ENCODE measurements at regions not wholly inside any gene's neighbourhood (a gene's known extent, or its start where the extent isn't known, plus 50 kb on each side); places are given as distances from the start of the nearest gene placed in this dataset.

DNA sequence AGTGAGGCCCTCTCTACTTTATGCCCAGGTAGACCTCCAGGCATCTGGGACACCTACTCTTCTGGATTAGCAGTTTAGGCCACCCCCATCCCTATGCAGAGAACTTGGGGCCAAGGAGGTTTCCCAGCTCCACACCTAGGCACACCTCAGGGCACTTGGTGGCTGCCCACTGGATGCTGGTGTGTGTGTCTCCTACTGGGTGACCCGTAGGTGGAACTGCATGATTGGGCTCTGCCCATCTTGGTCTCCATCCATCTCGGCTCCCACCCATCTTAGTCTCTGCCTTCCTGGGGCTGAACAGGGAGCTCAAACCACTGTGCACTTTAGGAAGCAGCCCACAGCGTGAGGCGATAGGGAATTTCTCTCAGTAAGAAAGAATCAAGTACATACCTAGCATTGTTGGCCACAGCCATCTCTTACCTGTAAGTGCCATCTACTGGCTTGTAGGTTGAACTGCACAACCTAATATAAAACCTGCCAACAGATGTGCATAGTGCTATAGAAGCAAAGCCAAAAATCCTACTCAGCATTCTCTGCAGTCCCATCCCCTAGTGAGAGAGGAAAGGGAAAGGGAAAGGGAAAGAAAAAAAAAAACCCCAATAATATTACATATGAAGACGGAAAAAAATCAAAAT lies 61.6 kb upstream of the PTPN5 start:
- no peak overlapping the region for H3K9ac ChIP-seq (ENCODE audit: extremely low read depth, insufficient read length, low read length)
- WGBS (ENCODE audit: extremely low coverage, insufficient read length, low lambda C conversion rate): no CpG with 5 or more reads among the region's 5 CpGs
- TF ChIP-seq, protein P1, sequence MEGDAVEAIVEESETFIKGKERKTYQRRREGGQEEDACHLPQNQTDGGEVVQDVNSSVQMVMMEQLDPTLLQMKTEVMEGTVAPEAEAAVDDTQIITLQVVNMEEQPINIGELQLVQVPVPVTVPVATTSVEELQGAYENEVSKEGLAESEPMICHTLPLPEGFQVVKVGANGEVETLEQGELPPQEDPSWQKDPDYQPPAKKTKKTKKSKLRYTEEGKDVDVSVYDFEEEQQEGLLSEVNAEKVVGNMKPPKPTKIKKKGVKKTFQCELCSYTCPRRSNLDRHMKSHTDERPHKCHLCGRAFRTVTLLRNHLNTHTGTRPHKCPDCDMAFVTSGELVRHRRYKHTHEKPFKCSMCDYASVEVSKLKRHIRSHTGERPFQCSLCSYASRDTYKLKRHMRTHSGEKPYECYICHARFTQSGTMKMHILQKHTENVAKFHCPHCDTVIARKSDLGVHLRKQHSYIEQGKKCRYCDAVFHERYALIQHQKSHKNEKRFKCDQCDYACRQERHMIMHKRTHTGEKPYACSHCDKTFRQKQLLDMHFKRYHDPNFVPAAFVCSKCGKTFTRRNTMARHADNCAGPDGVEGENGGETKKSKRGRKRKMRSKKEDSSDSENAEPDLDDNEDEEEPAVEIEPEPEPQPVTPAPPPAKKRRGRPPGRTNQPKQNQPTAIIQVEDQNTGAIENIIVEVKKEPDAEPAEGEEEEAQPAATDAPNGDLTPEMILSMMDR (conservative IDR thresholded peaks at IDR 0.05): peak; percentile 81

More for the DNA sequence above, 61.6 kb upstream of the PTPN5 start:
- DNase-seq: peak; percentile 57
- Histone ChIP-seq H3K23ac (ENCODE audit: insufficient read length, low read depth, low read length) (no peak overlapping the region), H3K4me1 (ENCODE audit: insufficient read depth, low read length) (no peaks in the 10 kb centered on the region), H2BK12ac (ENCODE audit: insufficient read length, low read depth, low read length) (no peak overlapping the region), H2BK5ac (ENCODE audit: insufficient read length, low read length) (no peak overlapping the region), H3K23me2 (ENCODE audit: insufficient read length, low read depth, low read length, poor library complexity, severe bottlenecking) (no peaks in the 10 kb centered on the region), H3K18ac (ENCODE audit: insufficient read length, low read depth, low read length) (no peak overlapping the region), H3K79me2 (ENCODE audit: insufficient read depth, low read length) (no peaks in the 10 kb centered on the region), H4K5ac (ENCODE audit: insufficient read length, low read depth, low read length) (no peak overlapping the region), H2BK120ac (ENCODE audit: low read depth, low read length, poor library complexity, severe bottlenecking) (no peak overlapping the region), H2BK15ac (ENCODE audit: low read depth, low read length) (no peak overlapping the region), H3K79me1 (ENCODE audit: insufficient read depth, low read depth, low read length, poor library complexity, severe bottlenecking) (no peaks in the 10 kb centered on the region), H3K56ac (ENCODE audit: insufficient read length, low read depth, low read length) (no peak overlapping the region), H3K4ac (ENCODE audit: low read depth, low read length) (no peak overlapping the region), H2BK20ac (ENCODE audit: low read depth, low read length, poor library complexity, severe bottlenecking) (no peak overlapping the region), H2AK5ac (ENCODE audit: insufficient read length, low read length) (no peak overlapping the region), H4K20me1 (ENCODE audit: control insufficient read depth, insufficient read depth, insufficient read length) (no peaks in the 10 kb centered on the region), H3K9me3 (ENCODE audit: control insufficient read depth, low read depth, low read length) (no peaks in the 10 kb centered on the region), H3K4me2 (ENCODE audit: insufficient read depth, insufficient read length, low read length) (no peak overlapping the region), H3K14ac (ENCODE audit: insufficient read depth, low read length) (no peak overlapping the region), H3K27me3 (ENCODE audit: insufficient read depth, low read length) (no peaks in the 10 kb centered on the region), H3K27ac (ENCODE audit: insufficient read length, low read depth, low read length) (no peak overlapping the region), H2AFZ (ENCODE audit: low read length) (no peak overlapping the region), H4K91ac (ENCODE audit: insufficient read length, low read depth, low read length) (no peak overlapping the region), H4K8ac (replicated peaks; ENCODE audit: insufficient read length, low read depth, low read length) (no peak overlapping the region), H3T11ph (ENCODE audit: low read length) (no peak overlapping the region)
- Mint-ChIP-seq H3K27me3 (ENCODE audit: low read depth) (peaks cover 7% of the 10 kb centered on the region), H3K36me3 (ENCODE audit: insufficient read depth in 1 of 3, low read depth in 3 of 3) (no peaks in the 10 kb centered on the region; a peak in 1 of 7 replicates), H3K4me1 (peaks cover 1 to 2% of the 10 kb centered on the region in 2 experiments; a peak in 2 of 4 replicates), H3K4me3 (no peak overlapping the region), H3K27ac (peak overlapping the region in 1 of 3 experiments; percentile 56; a peak in 2 of 7 replicates), H3K9me3 (no peaks in the 10 kb centered on the region)

Measured in H9 (cell line).